ENCODE measurements at regions not wholly inside any gene's neighbourhood (a gene's known extent, or its start where the extent isn't known, plus 50 kb on each side); places are given as distances from the start of the nearest gene placed in this dataset.

- H4K5ac ChIP-seq (ENCODE audit: insufficient read length, low read depth, low read length), result no peak overlapping the region
- no peak overlapping the region for H3K4me3 ChIP-seq (ENCODE audit: extremely low read depth in 1 of 4, insufficient read depth in 2 of 4, low read depth in 3 of 4, low read length in 4 of 4)
- no peak overlapping the region for H2AK5ac ChIP-seq (ENCODE audit: low read depth, low read length)
- H2BK5ac ChIP-seq (ENCODE audit: low read depth, low read length), result no peak overlapping the region
- H3K4ac ChIP-seq (replicated peaks; ENCODE audit: insufficient read length, low read depth, low read length), result no peak overlapping the region
- H3K27ac ChIP-seq (ENCODE audit: low read depth, low read length), result no peak overlapping the region
- FAIRE-seq (no peak), DNase-seq (ENCODE audit: low read depth in 1 of 2, low spot score in 2 of 2) (no peak)
- no peak overlapping the region for H2BK20ac ChIP-seq (ENCODE audit: low read length)
- 79% methylated on average over 2 of the region's 2 CpGs; no CpG with 5 or more reads in 1 of the 2 experiments for WGBS, 2 experiments (ENCODE audit: extremely low coverage in 1 of 2, insufficient coverage in 1 of 2, insufficient read length in 1 of 2, insufficient replicate concordance in 2 of 2, low coverage in 1 of 2, low lambda C conversion rate in 2 of 2, missing lambda C conversion rate in 1 of 2)
- H4K91ac ChIP-seq (replicated peaks; ENCODE audit: insufficient read length, low read length), result no peak overlapping the region
- no peak overlapping the region for H3K9ac ChIP-seq (replicated peaks in 1 of 4; ENCODE audit: extremely low read depth in 1 of 4, low read depth in 3 of 4, low read length in 3 of 4)
- H2BK12ac ChIP-seq (ENCODE audit: low read depth, low read length), result no peak overlapping the region
- no peaks in the 10 kb centered on the region for H3K79me2 ChIP-seq (ENCODE audit: control insufficient read depth in 1 of 2, insufficient read depth in 2 of 2, low read length in 2 of 2)
- ChIA-PET CTCF (ENCODE audit: partially characterized antibody) (interaction anchor here (0.6 kb wide), 1 partner anchor 1394 kb away, joined by 3 read pairs; no protein-coding TSS in a partner anchor), POLR2A (ENCODE audit: partially characterized antibody) (no interaction called here)
- H3K9me3 ChIP-seq (ENCODE audit: insufficient read depth in 2 of 2, low read depth in 1 of 2, low read length in 1 of 2), result no peaks in the 10 kb centered on the region
- no peaks in the 10 kb centered on the region for H3K79me1 ChIP-seq (ENCODE audit: low read depth, low read length)
- no peak overlapping the region for H3K4me2 ChIP-seq (ENCODE audit: insufficient read depth in 1 of 2, low read depth in 2 of 2, low read length in 2 of 2)
- no peaks in the 10 kb centered on the region for H3K23me2 ChIP-seq (ENCODE audit: low read depth, low read length)
- no peaks in the 10 kb centered on the region for H3K27me3 ChIP-seq (replicated peaks in 1 of 4; ENCODE audit: control insufficient read depth in 3 of 4, extremely low read depth in 1 of 4, insufficient read depth in 3 of 4, low read length in 3 of 4)
- no peak overlapping the region for H4K8ac ChIP-seq (ENCODE audit: extremely low read depth, insufficient read depth, low read length)
- H3K18ac ChIP-seq (ENCODE audit: extremely low read depth, low read length), result no peak overlapping the region
- no peaks in the 10 kb centered on the region for H3K4me1 ChIP-seq (replicated peaks in 1 of 4; ENCODE audit: control insufficient read depth in 3 of 4, insufficient read depth in 4 of 4, low read length in 3 of 4)
- H3K23ac ChIP-seq (ENCODE audit: insufficient read length), result no peak overlapping the region
- H3K14ac ChIP-seq (ENCODE audit: insufficient read length), result no peak overlapping the region
- no peak overlapping the region for H2BK120ac ChIP-seq (replicated peaks; ENCODE audit: low read depth, low read length)
- H4K20me1 ChIP-seq (replicated peaks in 1 of 2; ENCODE audit: control insufficient read depth in 1 of 2, insufficient read depth in 2 of 2, low read length in 2 of 2), result no peaks in the 10 kb centered on the region
- no peaks in the 10 kb centered on the region for H3K36me3 ChIP-seq (ENCODE audit: control insufficient read depth in 2 of 4, insufficient read depth in 4 of 4, low read length in 3 of 4)
- no peak overlapping the region for H3K56ac ChIP-seq (replicated peaks; ENCODE audit: insufficient read length, low read depth, low read length)
- no peak overlapping the region for H2AFZ ChIP-seq (ENCODE audit: low read length)
- H2BK15ac ChIP-seq (ENCODE audit: low read length), result no peak overlapping the region
- TF ChIP-seq EZH2 (IDR thresholded peaks at IDR 0.05; ENCODE audit: low read depth, low read length, severe bottlenecking), result no peak
- TF ChIP-seq HDAC6 (IDR thresholded peaks at IDR 0.05; ENCODE audit: low read depth, low read length), result no peak
- TF ChIP-seq MAX (IDR thresholded peaks at IDR 0.05), result no peak
- no peak for TF ChIP-seq ATF2 (IDR thresholded peaks at IDR 0.05; ENCODE audit: low read length)
- no peak for TF ChIP-seq MAFK (IDR thresholded peaks at IDR 0.05; ENCODE audit: low read depth, low read length)
- TF ChIP-seq RNF2 (IDR thresholded peaks at IDR 0.05; ENCODE audit: borderline replicate concordance, low read depth, low read length, missing control alignments, poor library complexity, severe bottlenecking), result no peak
- no peak for TF ChIP-seq POLR2A (IDR thresholded peaks at IDR 0.05; ENCODE audit: control extremely low read depth in 1 of 2, low read depth in 2 of 2, low read length in 2 of 2)
- no peak for TF ChIP-seq RXRA (IDR thresholded peaks at IDR 0.05; ENCODE audit: insufficient read depth, low read depth, low read length)
- TF ChIP-seq CBX5 (IDR thresholded peaks at IDR 0.05; ENCODE audit: low read depth, low read length), result no peak
- no peak for TF ChIP-seq CEBPB (IDR thresholded peaks at IDR 0.05; ENCODE audit: low read depth, low read length)
- no peak for TF ChIP-seq RAD21 (IDR thresholded peaks at IDR 0.05 in 1 of 2, conservative IDR thresholded peaks at IDR 0.05 in 1 of 2; ENCODE audit: low read depth in 2 of 2, low read length in 2 of 2)
- TF ChIP-seq PHF8 (conservative IDR thresholded peaks at IDR 0.05; ENCODE audit: low read depth, low read length), result no peak
- TF ChIP-seq ASH2L (IDR thresholded peaks at IDR 0.05; ENCODE audit: low read length), result no peak
These were observed 191.8 kb downstream of the TMEM114 start for GRCh38 chr16:8398548-8398947.
